SK-N-SH (cell line): ENCODE measurements at regions not wholly inside any gene's neighbourhood (a gene's known extent, or its start where the extent isn't known, plus 50 kb on each side); places are given as distances from the start of the nearest gene placed in this dataset.
A peak's percentile ranks its signal among the peaks of the same experiment; 100 is the strongest.

Experiments used
- CTCF ChIP-seq: fragments of 200-600 bp; sonication (generic); IDR thresholded peaks from 2 replicates; pipeline ENCODE4 v1.6.1; 2017; ENCODE audit warnings: antibody characterized with exemption, mild to moderate bottlenecking, moderate library complexity
- ELF1 ChIP-seq: IDR thresholded peaks from 2 replicates; pipeline ENCODE4 v1.4.0; 2012
- EZH2phosphoT487 ChIP-seq: fragments of 200-600 bp; sonication (generic); IDR thresholded peaks from 2 replicates; pipeline ENCODE4 v1.6.1; 2017; ENCODE audit warnings: low read depth, mixed run types, mild to moderate bottlenecking, antibody characterized with exemption, moderate library complexity, borderline replicate concordance
- FOXJ3 ChIP-seq: sonication (generic); formaldehyde crosslinking; IDR thresholded peaks from 2 replicates; pipeline ENCODE4 v1.5.1; 2020; ENCODE audit warnings: mild to moderate bottlenecking, missing genetic modification reagents
- JUND ChIP-seq: IDR thresholded peaks from 2 replicates; pipeline ENCODE4 v1.4.0; 2012
- PBX3 ChIP-seq: IDR thresholded peaks from 2 replicates; pipeline ENCODE4; 2012
- POLR2AphosphoS5 ChIP-seq: IDR thresholded peaks from 2 replicates; pipeline ENCODE4 v1.6.1; 2012; ENCODE audit warnings: low read depth, low read length
- RAD21 ChIP-seq: IDR thresholded peaks from 2 replicates; pipeline ENCODE4 v1.6.1; 2012; ENCODE audit warnings: mild to moderate bottlenecking, low read length
- RXRA ChIP-seq: IDR thresholded peaks from 2 replicates; pipeline ENCODE4 v1.4.0; 2012; ENCODE audit warnings: low read depth, mild to moderate bottlenecking, borderline replicate concordance
- USF1 ChIP-seq: IDR thresholded peaks from 2 replicates; pipeline ENCODE4 v1.4.0; 2012; ENCODE audit warnings: low read depth, borderline replicate concordance
- YY1 ChIP-seq: IDR thresholded peaks from 2 replicates; pipeline ENCODE4 v1.4.0; 2012; ENCODE audit warnings: low read depth, mild to moderate bottlenecking
- ZBTB33 ChIP-seq: IDR thresholded peaks from 2 replicates; pipeline ENCODE4 v1.4.0; 2012; ENCODE audit warnings: low read depth, borderline replicate concordance

- no peak for TF ChIP-seq EZH2phosphoT487
- peak; percentile 73 for TF ChIP-seq RAD21
- TF ChIP-seq CTCF, result peak; percentile 45
- TF ChIP-seq PBX3, result no peak
- no peak for TF ChIP-seq RXRA
- no peak for TF ChIP-seq FOXJ3 (CRISPR knock-in tag)
- no peak for TF ChIP-seq POLR2AphosphoS5
- TF ChIP-seq JUND, result no peak
- TF ChIP-seq ELF1, result no peak
- no peak for TF ChIP-seq ZBTB33
- TF ChIP-seq YY1, result no peak
- TF ChIP-seq USF1, result no peak
These were observed 955.2 kb upstream of the EYS start for GRCh38 chr6:66662196-66662595.
